ENCODE measurements at regions not wholly inside any gene's neighbourhood (a gene's known extent, or its start where the extent isn't known, plus 50 kb on each side); places are given as distances from the start of the nearest gene placed in this dataset.

- peaks cover 6% of the 10 kb centered on the region for H3K4me1 Mint-ChIP-seq
- peak; percentile 15 for ATAC-seq (replicated peaks)
These were observed 67.5 kb upstream of the ZMIZ1 start for GRCh38 chr10:79001082-79001885.

GRCh38 chr10:79002336-79002735, 66.4 kb upstream of the ZMIZ1 start:
- no peaks in the 10 kb centered on the region for H3K9me3 Mint-ChIP-seq
- peak overlapping the region; percentile 49 for H3K27ac Mint-ChIP-seq
- H3K4me1 Mint-ChIP-seq: peaks cover 6% of the 10 kb centered on the region
- no peaks in the 10 kb centered on the region for H3K27me3 Mint-ChIP-seq
- H3K4me3 Mint-ChIP-seq: no peak overlapping the region
- ATAC-seq (replicated peaks): no peak
- no peaks in the 10 kb centered on the region for H3K36me3 Mint-ChIP-seq (ENCODE audit: low read depth)

More at GRCh38 chr10:79001082-79001885, 67.5 kb upstream of the ZMIZ1 start:
- no peak overlapping the region for H3K4me3 Mint-ChIP-seq
- no peaks in the 10 kb centered on the region for H3K36me3 Mint-ChIP-seq (ENCODE audit: low read depth)
- H3K9me3 Mint-ChIP-seq: no peaks in the 10 kb centered on the region
- peak overlapping the region; percentile 49 for H3K27ac Mint-ChIP-seq
- H3K27me3 Mint-ChIP-seq: no peaks in the 10 kb centered on the region

- peak overlapping the region; percentile 70 for H3K27ac Mint-ChIP-seq
- H3K4me1 Mint-ChIP-seq: peaks cover 7% of the 10 kb centered on the region
- H3K36me3 Mint-ChIP-seq (ENCODE audit: low read depth): no peaks in the 10 kb centered on the region
- ATAC-seq (replicated peaks): no peak
- no peak overlapping the region for H3K4me3 Mint-ChIP-seq
- no peaks in the 10 kb centered on the region for H3K9me3 Mint-ChIP-seq
- H3K27me3 Mint-ChIP-seq: no peaks in the 10 kb centered on the region
These were observed 65.3 kb upstream of the ZMIZ1 start for GRCh38 chr10:79003183-79004100.

- Mint-ChIP-seq H3K27ac (peak overlapping the region; percentile 70), H3K9me3 (no peaks in the 10 kb centered on the region), H3K4me1 (peaks cover 11% of the 10 kb centered on the region), H3K27me3 (no peaks in the 10 kb centered on the region), H3K36me3 (ENCODE audit: low read depth) (no peaks in the 10 kb centered on the region), H3K4me3 (peak overlapping the region; percentile 32)
- peak; percentile 66 for ATAC-seq (replicated peaks)
These were observed 64.5 kb upstream of the ZMIZ1 start for GRCh38 chr10:79004311-79004710.

- no peaks in the 10 kb centered on the region for H3K27me3 Mint-ChIP-seq
- H3K4me1 Mint-ChIP-seq: peaks cover 11% of the 10 kb centered on the region
- H3K4me3 Mint-ChIP-seq: no peak overlapping the region
- peak overlapping the region; percentile 70 for H3K27ac Mint-ChIP-seq
- ATAC-seq (replicated peaks): no peak
- H3K36me3 Mint-ChIP-seq (ENCODE audit: low read depth): no peaks in the 10 kb centered on the region
- no peaks in the 10 kb centered on the region for H3K9me3 Mint-ChIP-seq
These were observed 63.5 kb upstream of the ZMIZ1 start for GRCh38 chr10:79005126-79005810.

GRCh38 chr10:79007018-79007417, 61.7 kb upstream of the ZMIZ1 start:
- H3K27ac Mint-ChIP-seq: no peak overlapping the region
- H3K27me3 Mint-ChIP-seq: no peaks in the 10 kb centered on the region
- H3K4me3 Mint-ChIP-seq: no peak overlapping the region
- H3K36me3 Mint-ChIP-seq (ENCODE audit: low read depth): no peaks in the 10 kb centered on the region
- ATAC-seq (replicated peaks): no peak
- H3K4me1 Mint-ChIP-seq: peaks cover 11% of the 10 kb centered on the region
- H3K9me3 Mint-ChIP-seq: no peaks in the 10 kb centered on the region

- ATAC-seq (replicated peaks): no peak
These were observed 61.1 kb upstream of the ZMIZ1 start for GRCh38 chr10:79007421-79008319.

DNA sequence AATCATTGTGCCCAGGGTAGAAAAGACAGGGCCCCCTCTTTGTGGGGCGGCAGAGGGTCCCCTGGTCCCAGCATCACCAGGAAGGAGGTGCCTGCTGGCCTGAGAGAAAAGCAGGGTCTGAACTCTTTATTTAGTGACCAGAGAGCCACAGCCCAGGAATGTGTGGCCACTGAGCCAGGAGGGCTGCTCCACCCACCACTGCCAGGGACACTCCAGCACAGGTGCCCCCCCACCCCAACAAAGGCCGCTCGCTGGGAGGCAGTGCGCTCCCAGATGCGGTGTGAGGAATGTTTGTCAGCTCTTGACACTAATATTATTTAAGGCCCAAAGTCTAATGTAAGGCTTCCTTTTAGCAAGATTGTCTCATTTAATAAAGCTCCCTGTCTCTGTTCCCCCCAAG, 59.6 kb upstream of the ZMIZ1 start:
- Mint-ChIP-seq H3K27me3 (no peaks in the 10 kb centered on the region), H3K27ac (peak overlapping the region; percentile 82), H3K4me3 (no peak overlapping the region), H3K4me1 (peaks cover 14% of the 10 kb centered on the region), H3K36me3 (ENCODE audit: low read depth) (no peaks in the 10 kb centered on the region), H3K9me3 (no peaks in the 10 kb centered on the region)
- ATAC-seq (replicated peaks): no peak

More at GRCh38 chr10:79007421-79008319, 61.1 kb upstream of the ZMIZ1 start:
- Mint-ChIP-seq H3K27ac (no peak overlapping the region), H3K36me3 (ENCODE audit: low read depth) (no peaks in the 10 kb centered on the region), H3K4me3 (no peak overlapping the region), H3K27me3 (no peaks in the 10 kb centered on the region), H3K4me1 (peaks cover 13% of the 10 kb centered on the region), H3K9me3 (no peaks in the 10 kb centered on the region)

GRCh38 chr10:79012567-79012966, 56.2 kb upstream of the ZMIZ1 start:
- peaks cover 9% of the 10 kb centered on the region for H3K4me1 Mint-ChIP-seq
- no peaks in the 10 kb centered on the region for H3K36me3 Mint-ChIP-seq (ENCODE audit: low read depth)
- H3K27ac Mint-ChIP-seq: no peak overlapping the region
- ATAC-seq (replicated peaks): no peak
- H3K27me3 Mint-ChIP-seq: no peaks in the 10 kb centered on the region
- H3K4me3 Mint-ChIP-seq: no peak overlapping the region
- H3K9me3 Mint-ChIP-seq: no peaks in the 10 kb centered on the region

DNA sequence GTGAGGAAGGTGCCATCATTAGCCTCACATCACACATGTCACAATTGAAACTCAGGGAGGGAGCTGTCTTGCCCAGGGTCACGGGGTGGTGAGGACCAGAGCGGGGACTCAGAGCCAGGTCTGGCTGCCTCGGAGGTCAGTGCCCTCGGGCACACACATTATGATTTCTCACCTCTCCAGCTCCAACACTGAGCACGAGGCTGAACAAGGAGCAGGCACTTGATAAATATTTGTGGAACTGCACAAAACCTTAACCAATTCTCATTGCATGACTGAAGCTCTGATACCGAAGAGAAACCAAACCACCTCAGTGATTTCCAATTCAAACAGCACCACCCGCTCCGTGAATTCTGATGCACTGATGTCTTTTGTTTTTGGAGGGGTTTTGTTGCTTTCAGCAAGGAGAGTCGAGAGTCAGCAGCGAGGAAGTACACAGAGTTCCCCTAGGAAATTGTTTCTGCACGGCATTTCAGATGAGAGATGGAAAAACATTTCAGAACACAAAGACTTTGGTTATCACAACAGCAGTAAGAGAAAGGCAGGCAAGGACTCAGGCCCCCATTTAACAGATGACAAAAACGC, 55.3 kb upstream of the ZMIZ1 start:
- H3K4me3 Mint-ChIP-seq: no peak overlapping the region
- ATAC-seq (replicated peaks): no peak
- no peak overlapping the region for H3K27ac Mint-ChIP-seq
- peaks cover 8% of the 10 kb centered on the region for H3K4me1 Mint-ChIP-seq
- no peaks in the 10 kb centered on the region for H3K36me3 Mint-ChIP-seq (ENCODE audit: low read depth)
- H3K27me3 Mint-ChIP-seq: no peaks in the 10 kb centered on the region
- H3K9me3 Mint-ChIP-seq: no peaks in the 10 kb centered on the region

GRCh38 chr10:79014796-79015195, 54.0 kb upstream of the ZMIZ1 start:
- no peaks in the 10 kb centered on the region for H3K36me3 Mint-ChIP-seq (ENCODE audit: low read depth)
- H3K27ac Mint-ChIP-seq: no peak overlapping the region
- ATAC-seq (replicated peaks): no peak
- no peak overlapping the region for H3K4me3 Mint-ChIP-seq
- no peaks in the 10 kb centered on the region for H3K27me3 Mint-ChIP-seq
- no peaks in the 10 kb centered on the region for H3K9me3 Mint-ChIP-seq
- peaks cover 5% of the 10 kb centered on the region for H3K4me1 Mint-ChIP-seq

DNA sequence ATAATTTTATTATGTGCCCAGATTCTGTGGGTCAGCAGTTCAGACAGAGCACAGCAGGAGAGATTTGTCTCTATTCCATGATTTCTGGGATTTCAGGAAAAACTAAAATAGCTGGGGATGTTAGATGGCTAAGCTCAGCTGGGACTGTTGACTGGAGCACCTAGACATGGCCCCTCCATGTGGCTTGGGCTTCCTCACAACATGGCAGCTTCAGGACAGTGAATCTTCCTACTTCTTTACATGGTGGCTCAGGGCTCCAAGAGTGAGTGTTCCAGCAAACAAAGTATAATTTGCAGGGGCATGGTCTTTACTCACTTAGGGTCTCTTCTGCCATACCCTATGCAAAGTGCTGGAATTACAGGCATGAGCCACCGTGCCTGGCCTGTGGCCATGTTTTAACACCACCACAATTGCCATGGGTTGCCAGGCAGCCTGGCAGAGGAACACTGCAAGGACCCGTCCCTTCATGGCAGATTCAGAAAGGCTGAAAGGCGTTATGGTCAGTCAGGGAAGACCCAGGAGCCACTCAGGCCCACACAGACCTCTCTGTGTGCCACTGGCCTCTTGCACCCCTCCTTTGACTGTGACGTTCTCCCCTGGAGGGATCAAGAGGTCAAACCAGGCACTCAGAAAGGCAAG, 50.8 kb upstream of the ZMIZ1 start:
- peaks cover 6% of the 10 kb centered on the region for H3K4me1 Mint-ChIP-seq
- no peaks in the 10 kb centered on the region for H3K9me3 Mint-ChIP-seq
- H3K4me3 Mint-ChIP-seq: no peak overlapping the region
- H3K27me3 Mint-ChIP-seq: no peaks in the 10 kb centered on the region
- H3K36me3 Mint-ChIP-seq (ENCODE audit: low read depth): no peaks in the 10 kb centered on the region
- no peak overlapping the region for H3K27ac Mint-ChIP-seq
- ATAC-seq (replicated peaks): no peak

DNA sequence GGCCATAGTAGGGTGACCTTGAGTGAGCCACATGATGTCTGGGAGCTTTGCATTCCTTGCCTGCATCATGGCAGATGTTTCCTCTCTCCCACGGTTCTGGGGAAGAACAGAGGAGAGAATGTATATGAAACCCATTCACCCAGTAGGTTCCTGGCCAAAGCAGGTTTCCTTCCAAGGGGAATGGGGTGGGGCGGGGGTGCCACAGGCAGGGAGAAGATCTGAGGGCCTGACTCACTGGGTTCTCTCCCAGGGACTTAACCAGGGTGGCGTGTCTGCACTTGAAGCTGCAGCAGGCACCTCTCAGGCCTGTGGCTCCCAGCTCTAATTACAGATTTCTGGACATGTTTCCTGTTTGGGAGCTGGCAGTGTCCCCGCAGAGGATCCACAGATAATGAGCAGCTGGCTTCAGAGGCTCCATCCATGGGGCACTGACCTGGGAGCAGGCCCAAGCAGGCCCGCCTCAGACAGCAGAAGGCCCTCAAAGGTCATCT, 50.2 kb upstream of the ZMIZ1 start:
- no peaks in the 10 kb centered on the region for H3K27me3 Mint-ChIP-seq
- H3K4me1 Mint-ChIP-seq: peaks cover 7% of the 10 kb centered on the region
- H3K4me3 Mint-ChIP-seq: no peak overlapping the region
- H3K27ac Mint-ChIP-seq: no peak overlapping the region
- H3K9me3 Mint-ChIP-seq: no peaks in the 10 kb centered on the region
- no peaks in the 10 kb centered on the region for H3K36me3 Mint-ChIP-seq (ENCODE audit: low read depth)
- ATAC-seq (replicated peaks): no peak

Data from activated T-helper 17 cell treated with anti-CD3 and anti-CD28 coated beads, Interleukin-2, amount 50 U/mL, for 72 hours (primary cell).